OCI-LY1 (cell line): ENCODE measurements at regions not wholly inside any gene's neighbourhood (a gene's known extent, or its start where the extent isn't known, plus 50 kb on each side); places are given as distances from the start of the nearest gene placed in this dataset.

ENCODE experiments used
- H2AFZ ChIP-seq: fragments of 200-600 bp; sonication (generic), shearing (Covaris generic); 2 replicates; pipeline ENCODE4 v1.6.0; 2014; ENCODE audit warnings: antibody characterized with exemption, mild to moderate bottlenecking, low read length
- H3F3A ChIP-seq: fragments of 200-600 bp; sonication (generic), shearing (Covaris generic); 2 replicates; pipeline ENCODE4 v1.6.0; 2014; ENCODE audit warnings: mild to moderate bottlenecking, antibody characterized with exemption, low read length, moderate library complexity; ENCODE audit not compliant: insufficient read depth
- H3K27ac ChIP-seq: fragments of 200-600 bp; sonication (generic); 2 replicates; pipeline ENCODE4 v1.5.1; 2014; ENCODE audit warnings: low read length, mixed run types, mild to moderate bottlenecking, low read depth; ENCODE audit not compliant: poor library complexity, severe bottlenecking
- H3K27me3 ChIP-seq: fragments of 200-600 bp; sonication (generic); 2 replicates; pipeline ENCODE4 v1.6.0; 2014; ENCODE audit warnings: antibody characterized with exemption, mild to moderate bottlenecking, low read length, moderate library complexity; ENCODE audit not compliant: insufficient read depth
- H3K36me3 ChIP-seq: fragments of 200-600 bp; sonication (generic); 2 replicates; pipeline ENCODE4 v1.6.1; 2014; ENCODE audit warnings: mild to moderate bottlenecking, antibody characterized with exemption, low read length, moderate library complexity, mixed read lengths; ENCODE audit not compliant: insufficient read depth
- H3K4me1 ChIP-seq: fragments of 200-600 bp; sonication (generic); 2 replicates; pipeline ENCODE4 v1.5.1; 2014; ENCODE audit warnings: mild to moderate bottlenecking, low read length, moderate library complexity; ENCODE audit not compliant: insufficient read depth, severe bottlenecking
- H3K4me2 ChIP-seq: fragments of 200-600 bp; sonication (generic), shearing (Covaris generic); 2 replicates; pipeline ENCODE4 v1.6.1; 2014; ENCODE audit warnings: low read length
- H3K4me3 ChIP-seq: fragments of 200-600 bp; sonication (generic); 2 replicates; pipeline ENCODE4 v1.5.1; 2014; ENCODE audit warnings: low read length, low read depth, mild to moderate bottlenecking, mixed read lengths; ENCODE audit not compliant: poor library complexity, severe bottlenecking
- H3K79me2 ChIP-seq: fragments of 200-600 bp; shearing (Covaris generic); 2 replicates; pipeline ENCODE4 v1.6.1; 2016; ENCODE audit warnings: mixed run types, low read length, mixed read lengths; ENCODE audit not compliant: insufficient read depth
- H3K9ac ChIP-seq: fragments of 200-600 bp; sonication (generic), shearing (Covaris generic); 2 replicates; pipeline ENCODE4 v1.6.1; 2014; ENCODE audit warnings: mild to moderate bottlenecking, low read length, mixed read lengths
- H3K9me2 ChIP-seq: fragments of 200-600 bp; sonication (generic), shearing (Covaris generic); 2 replicates; pipeline ENCODE4 v1.6.1; 2014; ENCODE audit warnings: low read depth, mild to moderate bottlenecking, low read length, mixed read lengths
- H3K9me3 ChIP-seq: fragments of 200-600 bp; shearing (Covaris generic); 2 replicates; pipeline ENCODE4 v1.6.1; 2014; ENCODE audit warnings: low read length, mixed read lengths
- H4K20me1 ChIP-seq: fragments of 200-600 bp; sonication (generic), shearing (Covaris generic); 2 replicates; pipeline ENCODE4 v1.6.0; 2016; ENCODE audit warnings: mild to moderate bottlenecking, low read length; ENCODE audit not compliant: insufficient read depth
- EZH2 ChIP-seq: fragments of 200-600 bp; sonication (generic), shearing (Covaris generic); IDR thresholded peaks from 2 replicates; pipeline ENCODE4 v1.8.0; 2017; ENCODE audit warnings: borderline replicate concordance, mixed run types, mild to moderate bottlenecking, antibody characterized with exemption, low read length, moderate library complexity, mixed read lengths
- TF ChIP-seq, protein P1 (sequence below): fragments of 200-600 bp; sonication (generic), shearing (Covaris generic); IDR thresholded peaks from 2 replicates; pipeline ENCODE4 v1.5.1; 2017; ENCODE audit warnings: mild to moderate bottlenecking, antibody characterized with exemption, low read length, moderate library complexity, mixed read lengths

DNA sequence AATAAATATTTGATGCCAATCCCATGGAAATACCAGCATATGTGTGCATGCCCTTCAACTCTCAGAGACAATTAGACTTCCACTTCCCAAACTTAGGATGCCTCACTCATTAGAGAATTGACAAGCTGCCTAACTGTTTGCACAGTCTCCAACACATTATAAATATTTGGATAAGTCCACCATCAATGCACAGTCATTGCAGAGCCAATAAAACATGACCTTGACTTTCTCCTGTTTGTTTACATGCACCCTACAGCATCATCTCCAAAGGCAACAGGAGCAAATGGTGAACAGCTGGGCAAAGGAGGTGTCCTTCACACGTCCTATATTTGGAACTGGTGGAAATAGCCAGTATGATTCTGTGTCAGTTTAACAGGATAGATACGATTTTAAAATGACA, 804.4 kb upstream of the RBFOX1 start:
- Histone ChIP-seq H3K4me1 (no peaks in the 10 kb centered on the region), H3K36me3 (no peaks in the 10 kb centered on the region), H2AFZ (no peak overlapping the region), H3K27me3 (no peaks in the 10 kb centered on the region), H4K20me1 (no peaks in the 10 kb centered on the region), H3K4me3 (no peak overlapping the region), H3K79me2 (no peaks in the 10 kb centered on the region), H3K9me3 (no peaks in the 10 kb centered on the region), H3F3A (no peaks in the 10 kb centered on the region), H3K9me2 (no peaks in the 10 kb centered on the region), H3K4me2 (no peak overlapping the region), H3K27ac (no peak overlapping the region), H3K9ac (no peak overlapping the region)
- TF ChIP-seq, protein P1, sequence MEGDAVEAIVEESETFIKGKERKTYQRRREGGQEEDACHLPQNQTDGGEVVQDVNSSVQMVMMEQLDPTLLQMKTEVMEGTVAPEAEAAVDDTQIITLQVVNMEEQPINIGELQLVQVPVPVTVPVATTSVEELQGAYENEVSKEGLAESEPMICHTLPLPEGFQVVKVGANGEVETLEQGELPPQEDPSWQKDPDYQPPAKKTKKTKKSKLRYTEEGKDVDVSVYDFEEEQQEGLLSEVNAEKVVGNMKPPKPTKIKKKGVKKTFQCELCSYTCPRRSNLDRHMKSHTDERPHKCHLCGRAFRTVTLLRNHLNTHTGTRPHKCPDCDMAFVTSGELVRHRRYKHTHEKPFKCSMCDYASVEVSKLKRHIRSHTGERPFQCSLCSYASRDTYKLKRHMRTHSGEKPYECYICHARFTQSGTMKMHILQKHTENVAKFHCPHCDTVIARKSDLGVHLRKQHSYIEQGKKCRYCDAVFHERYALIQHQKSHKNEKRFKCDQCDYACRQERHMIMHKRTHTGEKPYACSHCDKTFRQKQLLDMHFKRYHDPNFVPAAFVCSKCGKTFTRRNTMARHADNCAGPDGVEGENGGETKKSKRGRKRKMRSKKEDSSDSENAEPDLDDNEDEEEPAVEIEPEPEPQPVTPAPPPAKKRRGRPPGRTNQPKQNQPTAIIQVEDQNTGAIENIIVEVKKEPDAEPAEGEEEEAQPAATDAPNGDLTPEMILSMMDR = no peak
- no peak for TF ChIP-seq EZH2

DNA sequence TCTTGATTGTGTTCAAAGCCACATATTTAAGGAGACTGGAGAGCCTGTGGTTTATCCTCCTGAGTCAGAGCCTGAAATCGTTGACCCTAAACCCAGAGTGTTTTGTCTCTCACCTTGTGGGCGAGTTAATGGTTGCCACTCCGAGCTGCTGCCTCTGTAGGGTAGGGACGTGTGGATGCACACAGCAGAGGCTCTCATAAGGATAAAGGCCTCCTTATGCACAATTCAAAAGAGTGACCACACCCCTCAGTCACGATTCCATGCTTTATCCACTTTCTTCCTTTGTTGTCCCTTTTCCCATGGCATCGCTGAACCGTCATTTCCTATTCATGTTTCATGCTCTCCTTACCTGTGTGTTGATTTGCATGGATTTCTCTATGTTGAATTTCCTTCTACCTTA, 805.0 kb upstream of the RBFOX1 start:
- Histone ChIP-seq H3K79me2 (no peaks in the 10 kb centered on the region), H3K9me3 (no peaks in the 10 kb centered on the region), H3F3A (no peaks in the 10 kb centered on the region), H3K9me2 (no peaks in the 10 kb centered on the region), H2AFZ (no peak overlapping the region), H3K9ac (no peak overlapping the region), H3K36me3 (no peaks in the 10 kb centered on the region), H3K4me1 (no peaks in the 10 kb centered on the region), H4K20me1 (no peaks in the 10 kb centered on the region), H3K27ac (no peak overlapping the region), H3K27me3 (no peaks in the 10 kb centered on the region), H3K4me3 (no peak overlapping the region), H3K4me2 (no peak overlapping the region)
- TF ChIP-seq, protein P1 = no peak
- TF ChIP-seq EZH2 = no peak

DNA sequence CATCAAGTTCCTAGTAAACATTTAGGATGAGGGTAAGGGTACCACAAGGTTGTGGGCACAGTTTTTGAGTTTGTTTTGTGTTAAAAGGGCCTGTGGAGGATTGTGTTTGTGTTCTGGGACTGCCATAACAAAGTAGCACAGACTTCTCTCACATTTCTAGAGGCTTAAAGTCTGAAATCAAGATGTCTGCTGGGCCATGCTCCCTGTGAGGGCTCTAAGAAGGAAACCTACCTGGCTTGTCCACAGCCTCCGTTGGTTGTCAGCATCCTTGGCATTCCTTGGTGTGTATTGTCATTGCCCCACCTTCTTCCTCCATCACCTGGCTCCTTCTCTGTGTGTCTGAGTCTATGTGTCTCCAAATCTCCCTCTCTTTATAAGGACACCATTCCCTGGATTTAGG, 808.1 kb upstream of the RBFOX1 start:
- TF ChIP-seq EZH2 = no peak
- TF ChIP-seq, protein P1 = no peak
- Histone ChIP-seq H3K27ac (no peak overlapping the region), H3K4me3 (no peak overlapping the region), H4K20me1 (no peaks in the 10 kb centered on the region), H2AFZ (no peak overlapping the region), H3K9ac (no peak overlapping the region), H3K9me3 (no peaks in the 10 kb centered on the region), H3K4me2 (no peak overlapping the region), H3K4me1 (no peaks in the 10 kb centered on the region), H3K27me3 (no peaks in the 10 kb centered on the region), H3K9me2 (no peaks in the 10 kb centered on the region), H3K36me3 (no peaks in the 10 kb centered on the region), H3F3A (no peaks in the 10 kb centered on the region), H3K79me2 (no peaks in the 10 kb centered on the region)
